NAMALWA (cell line): ENCODE measurements at regions not wholly inside any gene's neighbourhood (a gene's known extent, or its start where the extent isn't known, plus 50 kb on each side); places are given as distances from the start of the nearest gene placed in this dataset.

Source experiments
- DNase-seq: peaks from one replicate; pipeline ENCODE4 v3.0.0-alpha.2; 2015; ENCODE audit warnings: low spot score

GRCh38 chr11:105553025-105553424 lies 56.8 kb upstream of the GRIA4 start:
- no peak for DNase-seq

- DNase-seq, result no peak
These were observed 61.5 kb upstream of the GRIA4 start for GRCh38 chr11:105548359-105548758.

- no peak for DNase-seq
These were observed 71.3 kb upstream of the GRIA4 start for GRCh38 chr11:105538588-105538987.

- DNase-seq, result no peak
These were observed 72.3 kb upstream of the GRIA4 start for GRCh38 chr11:105537531-105537930.

- no peak for DNase-seq
These were observed 85.6 kb upstream of the GRIA4 start for GRCh38 chr11:105524286-105524685.

- no peak for DNase-seq
These were observed 89.0 kb upstream of the GRIA4 start for GRCh38 chr11:105520706-105521345.

- no peak for DNase-seq
These were observed 102.2 kb upstream of the GRIA4 start for GRCh38 chr11:105507496-105508254.

GRCh38 chr11:105492010-105492409 lies 117.9 kb upstream of the GRIA4 start:
- DNase-seq, result no peak

GRCh38 chr11:105491394-105491793 lies 118.5 kb upstream of the GRIA4 start:
- no peak for DNase-seq

- no peak for DNase-seq
These were observed 119.5 kb upstream of the GRIA4 start for GRCh38 chr11:105490333-105490732.

- no peak for DNase-seq
These were observed 120.4 kb upstream of the GRIA4 start for GRCh38 chr11:105489446-105489845.

- no peak for DNase-seq
These were observed 122.9 kb upstream of the GRIA4 start for GRCh38 chr11:105486929-105487328.

GRCh38 chr11:105469931-105470330 lies 139.9 kb upstream of the GRIA4 start:
- DNase-seq, result no peak

- DNase-seq, result no peak
These were observed 141.7 kb upstream of the GRIA4 start for GRCh38 chr11:105468154-105468553.

- DNase-seq, result no peak
These were observed 143.2 kb upstream of the GRIA4 start for GRCh38 chr11:105466582-105467228.

- DNase-seq, result no peak
These were observed 151.8 kb upstream of the GRIA4 start for GRCh38 chr11:105458071-105458470.

GRCh38 chr11:105456950-105457349 lies 152.9 kb upstream of the GRIA4 start:
- DNase-seq, result peak; percentile 21

- no peak for DNase-seq
These were observed 160.7 kb upstream of the GRIA4 start for GRCh38 chr11:105449100-105449734.

GRCh38 chr11:105448703-105449079 lies 161.2 kb upstream of the GRIA4 start:
- no peak for DNase-seq

- no peak for DNase-seq
These were observed 161.8 kb upstream of the GRIA4 start for GRCh38 chr11:105447936-105448702.

- DNase-seq, result no peak
These were observed 166.2 kb upstream of the GRIA4 start for GRCh38 chr11:105443623-105444022.
